Mucosa of rectum (tissue), 2 donors: ENCODE measurements at regions not wholly inside any gene's neighbourhood (a gene's known extent, or its start where the extent isn't known, plus 50 kb on each side); places are given as distances from the start of the nearest gene placed in this dataset.

Experiments
- H3K27ac ChIP-seq, 2 donors: one replicate each; pipeline ENCODE4 v1.7.0; 2013; ENCODE audit warnings: inconsistent platforms in 2 of 2, low read depth in 2 of 2, low read length in 2 of 2
- H3K27me3 ChIP-seq, 2 donors: one replicate each; pipeline ENCODE4 v1.7.0; 2013; ENCODE audit warnings: low read length in 2 of 2; ENCODE audit not compliant: control insufficient read depth in 2 of 2, insufficient read depth in 2 of 2
- H3K36me3 ChIP-seq, 2 donors: one replicate each; pipeline ENCODE4 v1.7.0; 2013; ENCODE audit warnings: low read length in 2 of 2; ENCODE audit not compliant: control insufficient read depth in 2 of 2, insufficient read depth in 2 of 2
- H3K4me1 ChIP-seq, 2 donors: one replicate each; pipeline ENCODE4 v1.7.0; 2013; ENCODE audit warnings: low read length in 2 of 2, mild to moderate bottlenecking in 1 of 2; ENCODE audit not compliant: control insufficient read depth in 2 of 2, insufficient read depth in 2 of 2
- H3K4me3 ChIP-seq, 2 donors: one replicate each; pipeline ENCODE4 v1.7.0; 2013; ENCODE audit warnings: low read length in 2 of 2
- H3K9ac ChIP-seq, 2 donors: one replicate each; pipeline ENCODE4 v1.7.0; 2013; ENCODE audit warnings: low read length in 2 of 2, low read depth in 1 of 2, mild to moderate bottlenecking in 1 of 2
- H3K9me3 ChIP-seq, 2 donors: one replicate each; pipeline ENCODE4 v1.7.0; 2013; ENCODE audit warnings: low read length in 2 of 2; ENCODE audit not compliant: control insufficient read depth in 2 of 2
- donor health status: healthy.
- donor health status: Normal muscosa, but diverticular disease.

DNA sequence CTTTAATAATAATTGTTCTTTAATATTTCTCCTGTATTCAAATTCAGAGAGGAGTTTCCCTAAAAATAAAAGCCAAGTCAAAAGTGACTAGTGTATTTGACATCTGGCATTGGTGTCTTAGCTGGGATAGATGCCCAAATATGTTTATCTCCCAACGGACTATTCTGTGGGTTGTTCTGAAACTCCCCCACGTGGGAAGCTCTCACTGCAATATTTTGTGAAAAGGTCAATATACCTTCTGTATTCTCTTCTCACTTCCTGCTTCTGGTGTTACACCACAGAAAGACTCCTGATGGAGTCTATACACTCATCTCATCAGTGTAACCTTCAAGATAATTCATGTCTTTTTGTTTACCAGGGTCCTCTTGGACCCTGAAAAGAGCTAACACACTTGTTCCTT, 2052.8 kb upstream of the TENM3 start:
- H3K9me3 ChIP-seq: no peaks in the 10 kb centered on the region

DNA sequence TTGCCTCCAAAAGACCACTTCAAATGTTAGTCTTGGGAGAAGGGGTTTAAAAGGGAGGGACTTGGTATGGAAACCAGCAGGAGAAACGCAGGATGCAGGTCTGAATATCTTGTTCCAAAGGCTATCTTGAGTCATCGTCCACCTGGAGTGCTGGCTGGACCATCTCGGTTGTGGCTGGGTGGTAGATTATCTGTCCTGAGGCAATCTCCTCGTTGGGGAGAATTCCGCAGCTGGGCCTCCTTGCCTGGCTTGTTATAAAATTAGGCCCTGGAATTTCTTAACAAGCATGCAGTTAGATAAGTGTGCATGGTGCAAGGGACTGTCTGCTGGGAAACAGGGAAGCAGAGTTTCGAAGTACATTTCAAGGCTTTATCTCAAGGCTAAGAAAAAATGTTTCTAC, 2045.7 kb upstream of the TENM3 start:
- no peak overlapping the region for H3K9ac ChIP-seq
- no peaks in the 10 kb centered on the region for H3K4me1 ChIP-seq
- H3K27ac ChIP-seq: no peak overlapping the region
- H3K36me3 ChIP-seq: no peaks in the 10 kb centered on the region
- no peaks in the 10 kb centered on the region for H3K9me3 ChIP-seq
- H3K4me3 ChIP-seq: no peak overlapping the region
- H3K27me3 ChIP-seq: no peaks in the 10 kb centered on the region

More for the DNA sequence above, 2052.8 kb upstream of the TENM3 start:
- Histone ChIP-seq H3K27me3 (no peaks in the 10 kb centered on the region), H3K36me3 (no peaks in the 10 kb centered on the region), H3K9ac (no peak overlapping the region), H3K4me3 (no peak overlapping the region), H3K27ac (no peak overlapping the region), H3K4me1 (no peaks in the 10 kb centered on the region)

DNA sequence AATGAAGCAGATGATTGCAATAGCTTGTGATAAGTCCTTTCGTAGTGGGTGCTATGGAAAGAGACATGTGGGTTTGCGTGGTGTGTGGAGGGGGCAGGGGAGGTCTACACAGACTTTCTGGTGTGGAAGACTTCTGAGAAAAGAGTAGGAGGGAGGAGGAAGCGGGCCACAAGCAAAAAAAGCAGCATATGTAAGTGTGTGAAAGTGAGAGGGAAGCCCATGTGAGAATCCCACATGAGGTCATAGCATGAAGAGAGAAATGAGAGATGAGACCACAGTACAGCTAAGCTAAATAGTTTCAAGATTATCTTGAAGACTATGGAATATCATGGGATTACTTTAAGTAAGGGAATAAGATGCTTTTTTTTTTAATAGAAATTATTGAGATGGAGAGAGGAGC, 2039.9 kb upstream of the TENM3 start:
- Histone ChIP-seq H3K27me3 (no peaks in the 10 kb centered on the region), H3K4me1 (no peaks in the 10 kb centered on the region), H3K36me3 (no peaks in the 10 kb centered on the region), H3K4me3 (no peak overlapping the region), H3K9ac (no peak overlapping the region), H3K9me3 (no peaks in the 10 kb centered on the region), H3K27ac (no peak overlapping the region)

DNA sequence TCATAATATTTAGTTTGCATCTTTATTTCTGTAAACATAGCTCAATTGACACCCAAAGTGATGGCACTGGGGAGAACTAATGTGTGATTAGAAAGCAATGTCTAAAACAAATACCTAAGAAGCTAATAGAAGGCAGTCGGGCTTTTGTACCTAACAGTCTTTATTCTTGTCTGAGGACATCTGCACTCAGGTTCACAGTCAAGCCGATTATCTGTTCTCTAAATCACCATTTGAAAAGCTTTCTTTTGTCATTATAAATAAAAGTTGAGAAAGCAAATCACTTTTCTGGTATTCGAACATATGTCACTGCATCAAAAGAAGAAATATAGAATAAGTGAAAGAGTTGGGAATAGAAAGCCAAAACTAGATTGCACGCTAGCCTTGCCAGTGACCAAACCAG, 2037.9 kb upstream of the TENM3 start:
- H3K27ac ChIP-seq: no peak overlapping the region
- H3K9ac ChIP-seq: no peak overlapping the region
- H3K27me3 ChIP-seq: no peaks in the 10 kb centered on the region
- H3K4me1 ChIP-seq: no peaks in the 10 kb centered on the region
- H3K9me3 ChIP-seq: no peaks in the 10 kb centered on the region
- no peak overlapping the region for H3K4me3 ChIP-seq
- H3K36me3 ChIP-seq: no peaks in the 10 kb centered on the region

DNA sequence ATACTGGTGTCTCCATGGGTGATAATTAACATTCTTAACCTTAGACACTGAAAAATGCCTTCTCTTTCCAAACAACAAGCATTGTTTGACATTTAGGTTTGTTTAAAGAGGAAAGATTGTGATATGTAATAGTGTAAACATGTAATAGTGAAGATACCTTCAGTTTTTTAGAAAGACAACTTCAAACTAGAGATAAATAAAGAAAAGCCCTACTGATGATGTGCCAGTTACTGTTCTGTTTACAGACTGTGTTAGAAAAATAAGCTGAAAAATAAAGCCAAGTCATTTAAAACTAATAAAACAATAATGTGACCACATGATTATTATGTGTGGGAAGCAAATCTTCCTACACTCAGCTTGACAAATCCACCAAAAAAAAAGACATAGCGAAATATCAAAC, 2035.3 kb upstream of the TENM3 start:
- Histone ChIP-seq H3K36me3 (no peaks in the 10 kb centered on the region), H3K9me3 (no peaks in the 10 kb centered on the region), H3K9ac (no peak overlapping the region), H3K27ac (no peak overlapping the region), H3K4me1 (no peaks in the 10 kb centered on the region), H3K27me3 (no peaks in the 10 kb centered on the region), H3K4me3 (no peak overlapping the region)

DNA sequence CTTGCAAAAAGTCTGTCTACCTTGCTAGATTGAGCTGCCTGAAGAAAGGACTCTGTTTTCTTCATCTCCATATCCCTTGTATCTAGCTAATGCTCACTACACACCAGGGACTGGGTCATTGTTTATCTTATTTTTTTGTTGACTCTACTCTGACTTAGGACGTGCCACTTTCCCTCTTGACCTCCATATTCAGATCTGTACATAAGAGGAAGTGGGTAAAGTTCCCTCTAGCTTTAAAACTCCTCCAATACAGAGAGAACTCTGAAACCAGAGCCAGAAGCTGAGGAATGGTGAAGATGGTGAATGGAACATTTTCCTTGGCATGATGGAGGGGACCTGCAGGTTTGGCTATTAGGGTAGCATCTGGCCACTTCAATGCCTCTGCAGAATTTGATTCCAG, 2026.1 kb upstream of the TENM3 start:
- H3K9ac ChIP-seq: no peak overlapping the region
- no peaks in the 10 kb centered on the region for H3K4me1 ChIP-seq
- H3K36me3 ChIP-seq: no peaks in the 10 kb centered on the region

DNA sequence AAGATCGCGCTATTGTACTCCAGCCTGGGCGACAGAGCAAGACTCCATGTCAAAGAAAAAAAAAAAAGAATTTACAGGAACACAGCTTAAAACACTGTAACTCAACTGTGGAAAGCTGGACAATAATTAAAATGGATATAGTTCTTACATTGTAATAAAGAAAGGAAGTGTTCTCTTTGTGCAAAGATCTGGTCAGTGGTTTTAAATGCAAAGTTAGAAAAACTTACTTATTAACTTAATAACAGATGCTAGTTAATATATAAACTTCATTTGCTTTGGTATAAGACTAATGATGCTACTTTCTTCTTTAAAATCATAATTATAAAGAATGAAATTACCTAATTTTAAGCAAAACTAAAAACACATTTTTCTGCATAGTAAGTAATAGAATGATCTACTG, 2024.1 kb upstream of the TENM3 start:
- no peaks in the 10 kb centered on the region for H3K9me3 ChIP-seq
- H3K27me3 ChIP-seq: no peaks in the 10 kb centered on the region
- H3K4me3 ChIP-seq: no peak overlapping the region
- no peaks in the 10 kb centered on the region for H3K36me3 ChIP-seq
- H3K9ac ChIP-seq: no peak overlapping the region
- H3K4me1 ChIP-seq: no peaks in the 10 kb centered on the region
- no peak overlapping the region for H3K27ac ChIP-seq

More for the DNA sequence above, 2026.1 kb upstream of the TENM3 start:
- no peaks in the 10 kb centered on the region for H3K9me3 ChIP-seq
- H3K27me3 ChIP-seq: no peaks in the 10 kb centered on the region
- H3K4me3 ChIP-seq: no peak overlapping the region
- no peak overlapping the region for H3K27ac ChIP-seq

DNA sequence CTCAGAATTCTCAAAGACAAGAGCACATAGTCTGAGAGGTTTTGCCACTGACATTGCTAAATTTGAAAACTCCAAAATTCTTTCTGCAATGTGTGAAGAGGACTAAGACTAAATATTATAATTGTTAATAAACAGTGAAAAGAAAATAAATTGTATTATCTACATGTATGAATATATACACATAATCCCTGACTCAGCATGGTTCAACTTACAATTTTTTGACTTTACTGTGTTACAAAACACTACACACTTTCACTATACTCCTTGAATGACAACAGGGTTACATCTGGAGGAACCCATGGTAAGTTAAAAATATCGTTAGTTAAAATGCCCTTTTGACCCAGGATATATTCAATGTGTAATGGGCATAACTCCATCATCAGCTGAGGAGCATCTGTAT, 2017.2 kb upstream of the TENM3 start:
- H3K9ac ChIP-seq: no peak overlapping the region
- no peaks in the 10 kb centered on the region for H3K36me3 ChIP-seq
- no peaks in the 10 kb centered on the region for H3K4me1 ChIP-seq
- H3K27ac ChIP-seq: no peak overlapping the region
- no peaks in the 10 kb centered on the region for H3K27me3 ChIP-seq
- H3K4me3 ChIP-seq: no peak overlapping the region
- no peaks in the 10 kb centered on the region for H3K9me3 ChIP-seq

DNA sequence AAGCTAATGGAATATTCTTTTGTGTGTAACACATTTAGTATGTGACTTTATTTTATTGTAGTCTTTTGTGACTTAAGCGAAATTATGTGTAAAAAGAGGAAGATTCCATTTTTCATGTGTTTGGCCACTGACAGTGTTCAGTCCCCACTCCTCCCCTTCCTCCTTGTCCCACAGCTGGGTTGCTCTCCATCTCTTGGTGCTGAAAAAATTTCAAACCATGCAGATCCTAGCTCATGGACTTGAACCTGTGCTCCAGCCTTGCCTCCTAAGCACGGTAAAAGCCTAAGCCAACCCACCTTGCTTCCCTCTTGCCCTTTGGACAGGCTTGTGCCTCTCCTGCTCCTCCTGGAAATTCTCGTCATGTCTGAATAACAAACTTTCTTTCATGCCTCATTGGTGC, 2008.5 kb upstream of the TENM3 start:
- H3K27me3 ChIP-seq: no peaks in the 10 kb centered on the region
- H3K9me3 ChIP-seq: no peaks in the 10 kb centered on the region
- no peaks in the 10 kb centered on the region for H3K36me3 ChIP-seq
- H3K9ac ChIP-seq: no peak overlapping the region
- H3K4me3 ChIP-seq: no peak overlapping the region
- no peak overlapping the region for H3K27ac ChIP-seq
- no peaks in the 10 kb centered on the region for H3K4me1 ChIP-seq

DNA sequence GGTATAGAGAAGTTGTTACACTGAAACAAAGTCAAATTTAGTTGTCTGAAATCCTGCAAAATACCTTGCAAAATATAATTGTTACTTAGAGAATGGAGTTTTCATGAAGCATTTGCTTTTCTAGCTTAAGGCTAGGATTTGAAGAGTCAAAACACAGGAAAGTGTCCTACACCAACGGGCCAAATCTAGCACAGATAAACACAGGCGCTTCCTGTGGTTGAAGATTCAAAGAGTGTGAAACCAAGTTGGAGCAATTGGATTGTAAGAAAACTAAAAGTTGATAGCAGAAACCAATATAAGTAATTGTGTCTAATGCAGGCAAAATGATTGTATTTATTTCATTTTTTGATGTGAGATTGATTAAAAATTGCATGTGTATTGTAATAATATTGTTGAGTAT, 2002.5 kb upstream of the TENM3 start:
- no peaks in the 10 kb centered on the region for H3K27me3 ChIP-seq
- H3K27ac ChIP-seq: no peak overlapping the region
- no peaks in the 10 kb centered on the region for H3K4me1 ChIP-seq
- no peaks in the 10 kb centered on the region for H3K36me3 ChIP-seq
- no peaks in the 10 kb centered on the region for H3K9me3 ChIP-seq
- no peak overlapping the region for H3K4me3 ChIP-seq
- H3K9ac ChIP-seq: no peak overlapping the region

DNA sequence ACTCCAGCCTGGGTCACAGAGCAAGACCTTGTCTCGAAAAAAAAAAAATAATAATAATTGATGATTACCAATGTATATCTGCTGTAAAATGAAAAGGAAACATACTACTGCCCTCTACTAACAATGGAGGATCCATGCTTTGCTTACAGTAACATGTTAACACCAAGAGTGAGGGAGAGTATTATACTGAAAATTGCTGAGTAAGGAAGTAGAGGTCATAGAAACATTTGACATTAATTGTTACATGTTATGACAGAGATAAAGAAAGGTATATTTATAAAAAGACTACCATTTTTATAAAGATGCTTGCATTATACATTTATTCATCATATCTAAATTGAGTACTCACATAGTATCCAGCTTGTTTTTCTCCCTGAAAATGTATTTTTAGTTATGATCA, 1989.8 kb upstream of the TENM3 start:
- H3K9ac ChIP-seq: no peak overlapping the region
- H3K27ac ChIP-seq: no peak overlapping the region
- no peaks in the 10 kb centered on the region for H3K36me3 ChIP-seq
- no peaks in the 10 kb centered on the region for H3K9me3 ChIP-seq
- H3K27me3 ChIP-seq: no peaks in the 10 kb centered on the region
- H3K4me3 ChIP-seq: no peak overlapping the region
- no peaks in the 10 kb centered on the region for H3K4me1 ChIP-seq
